Adrenal gland (tissue), 9 donors: ENCODE measurements at regions not wholly inside any gene's neighbourhood (a gene's known extent, or its start where the extent isn't known, plus 50 kb on each side); places are given as distances from the start of the nearest gene placed in this dataset.
"Not testable (repeated sequence)": the region's sequence is repeated elsewhere in the genome, so short reads cannot be mapped to it uniquely, and the experiment has no call there.

Experiments used
- DNase-seq, 7 donors: peaks; one replicate each; pipeline ENCODE4 v3.0.0-alpha.2; 2019 to 2020
- H3K27ac ChIP-seq, 5 donors: fragments of 200-600 bp; sonication (generic) in 4 of 5; 1 replicate in 3 of 5; 2 replicates in 2 of 5; pipeline versions ENCODE4 v1.5.1 to v1.8.0; 2016 to 2020; ENCODE audit warnings: mild to moderate bottlenecking in 1 of 5
- H3K27me3 ChIP-seq: fragments of 200-600 bp; 2 replicates; pipeline ENCODE4 v1.8.0; 2021
- H3K36me3 ChIP-seq, 2 donors: fragments of 200-600 bp; replicated peaks in 1 of 2; 1 replicate in 1 of 2; 2 replicates in 1 of 2; pipeline versions ENCODE4 v1.5.1 to v1.8.0; 2018 to 2022
- H3K4me1 ChIP-seq, 2 donors: fragments of 200-600 bp; replicated peaks in 1 of 2; 1 replicate in 1 of 2; 2 replicates in 1 of 2; pipeline versions ENCODE4 v1.5.1 to v1.8.0; 2018 to 2021
- H3K4me3 ChIP-seq, 4 donors: fragments of 200-600 bp; sonication (generic) in 3 of 4; one replicate each; pipeline ENCODE4 v1.5.1; 2016 to 2018
- H3K9me3 ChIP-seq, 3 donors: fragments of 200-600 bp; sonication (generic) in 1 of 3; replicated peaks in 1 of 3; 1 replicate in 2 of 3; 2 replicates in 1 of 3; pipeline versions ENCODE4 v1.5.1 to v1.8.0; 2016 to 2021
- POLR2A ChIP-seq, 2 donors: fragments of 450-650 bp; IDR thresholded peaks; one replicate each; pipeline ENCODE4 v1.6.1; 2017; ENCODE audit warnings: antibody characterized with exemption in 2 of 2, mild to moderate bottlenecking in 2 of 2, moderate library complexity in 1 of 2
- WGBS, 4 donors: extraction: QIAGEN DNeasy Blood & Tissue Kit in 2 of 4; methylation state at CpG; one replicate each; pipeline versions ENCODE4 v1.1.5 to v1.1.7; 2013 to 2017; 5-methylcytosine and 5-hydroxymethylcytosine counted together
- intact Hi-C, 2 donors: fragments of 100-400 bp; cut with DNase I; formaldehyde crosslinking; loops; one replicate each; pipeline versions ENCODE4 v1.14.1 to v1.15.0; 2022 to 2023
- TF ChIP-seq, protein P1 (sequence below), 6 experiments: fragments of 450-650 bp in 4 of 6; fragments of 200-600 bp in 2 of 6; sonication (generic) in 1 of 6; IDR thresholded peaks; 1 replicate in 5 of 6; 2 replicates in 1 of 6; pipeline versions ENCODE4 v1.5.1 to v1.8.0; 2016 to 2021; ENCODE audit warnings: antibody characterized with exemption in 6 of 6, mild to moderate bottlenecking in 2 of 6, moderate library complexity in 1 of 6
- donor health status: healthy with polysubstance abuse.
- donor health status: Bipolar disorder and iron deficiency.
- donor health status: DM: yes; HTN: yes; CAD: no.
- donor health status: DM: no; HTN: no; CAD: no.
- donor health status: DM: no; HTN: no; CAD: no.

DNA sequence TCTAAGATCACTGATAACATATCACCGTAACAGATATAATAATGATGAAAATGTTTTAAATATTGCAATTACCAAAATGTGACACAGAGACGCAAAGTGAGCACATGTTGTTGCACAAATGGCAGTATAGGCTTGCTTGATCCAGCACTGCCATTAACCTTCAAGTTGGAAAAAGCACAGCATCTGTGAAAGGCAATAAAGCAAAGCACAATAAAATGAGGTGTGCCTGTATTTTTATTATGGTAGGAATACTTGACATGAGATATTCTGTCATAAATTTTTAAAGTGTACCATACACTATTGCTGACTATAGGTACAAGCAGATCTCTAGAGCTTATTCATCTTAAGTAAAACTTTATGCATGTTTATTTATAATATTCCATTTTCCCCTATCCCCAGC, 312.2 kb downstream of the PTH2R start:
- H3K4me1 ChIP-seq, result no peaks in the 10 kb centered on the region
- 80 to 94% (median 87%) methylated on average over 2 of the region's 2 CpGs for WGBS, 4 donors
- intact Hi-C loops, result no loop called here
- no peaks in the 10 kb centered on the region for H3K36me3 ChIP-seq
- TF ChIP-seq, protein P1, sequence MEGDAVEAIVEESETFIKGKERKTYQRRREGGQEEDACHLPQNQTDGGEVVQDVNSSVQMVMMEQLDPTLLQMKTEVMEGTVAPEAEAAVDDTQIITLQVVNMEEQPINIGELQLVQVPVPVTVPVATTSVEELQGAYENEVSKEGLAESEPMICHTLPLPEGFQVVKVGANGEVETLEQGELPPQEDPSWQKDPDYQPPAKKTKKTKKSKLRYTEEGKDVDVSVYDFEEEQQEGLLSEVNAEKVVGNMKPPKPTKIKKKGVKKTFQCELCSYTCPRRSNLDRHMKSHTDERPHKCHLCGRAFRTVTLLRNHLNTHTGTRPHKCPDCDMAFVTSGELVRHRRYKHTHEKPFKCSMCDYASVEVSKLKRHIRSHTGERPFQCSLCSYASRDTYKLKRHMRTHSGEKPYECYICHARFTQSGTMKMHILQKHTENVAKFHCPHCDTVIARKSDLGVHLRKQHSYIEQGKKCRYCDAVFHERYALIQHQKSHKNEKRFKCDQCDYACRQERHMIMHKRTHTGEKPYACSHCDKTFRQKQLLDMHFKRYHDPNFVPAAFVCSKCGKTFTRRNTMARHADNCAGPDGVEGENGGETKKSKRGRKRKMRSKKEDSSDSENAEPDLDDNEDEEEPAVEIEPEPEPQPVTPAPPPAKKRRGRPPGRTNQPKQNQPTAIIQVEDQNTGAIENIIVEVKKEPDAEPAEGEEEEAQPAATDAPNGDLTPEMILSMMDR (IDR thresholded peaks at IDR 0.05), result no peak
- TF ChIP-seq POLR2A (IDR thresholded peaks at IDR 0.05), result no peak
- no peaks in the 10 kb centered on the region for H3K9me3 ChIP-seq
- no peaks in the 10 kb centered on the region for H3K27me3 ChIP-seq
- no peak for DNase-seq
- no peak overlapping the region for H3K4me3 ChIP-seq
- H3K27ac ChIP-seq, result no peak overlapping the region

DNA sequence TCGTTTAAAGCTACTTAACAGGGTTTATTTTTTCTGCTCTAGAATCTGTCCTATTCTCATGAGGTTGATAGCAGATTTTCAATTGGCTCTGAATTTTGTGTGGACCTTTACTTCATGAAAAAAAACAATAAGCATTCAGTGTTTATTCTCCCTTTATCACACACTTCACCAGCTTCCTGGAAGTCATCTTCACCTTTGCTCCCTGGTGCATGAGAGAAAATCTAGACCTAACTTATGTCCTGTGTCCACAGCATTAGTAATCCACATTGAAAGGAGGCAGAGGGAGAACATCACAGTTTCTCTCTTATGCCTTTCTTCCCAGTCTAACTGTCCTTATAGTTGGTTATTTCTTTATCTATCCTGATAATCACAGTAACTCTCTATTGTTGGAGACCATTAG, 316.1 kb downstream of the PTH2R start:
- TF ChIP-seq, protein P1 (IDR thresholded peaks at IDR 0.05), result no peak
- TF ChIP-seq POLR2A (IDR thresholded peaks at IDR 0.05), result no peak
- no peaks in the 10 kb centered on the region for H3K27me3 ChIP-seq
- WGBS, 4 donors, result 18 to 37% (median 33%) methylated on average over 1 of the region's 1 CpG
- no peaks in the 10 kb centered on the region for H3K36me3 ChIP-seq
- DNase-seq, result no peak
- no peak overlapping the region for H3K4me3 ChIP-seq
- H3K9me3 ChIP-seq, result no peaks in the 10 kb centered on the region
- H3K27ac ChIP-seq, result no peak overlapping the region
- intact Hi-C loops, result no loop called here
- H3K4me1 ChIP-seq, result no peaks in the 10 kb centered on the region

DNA sequence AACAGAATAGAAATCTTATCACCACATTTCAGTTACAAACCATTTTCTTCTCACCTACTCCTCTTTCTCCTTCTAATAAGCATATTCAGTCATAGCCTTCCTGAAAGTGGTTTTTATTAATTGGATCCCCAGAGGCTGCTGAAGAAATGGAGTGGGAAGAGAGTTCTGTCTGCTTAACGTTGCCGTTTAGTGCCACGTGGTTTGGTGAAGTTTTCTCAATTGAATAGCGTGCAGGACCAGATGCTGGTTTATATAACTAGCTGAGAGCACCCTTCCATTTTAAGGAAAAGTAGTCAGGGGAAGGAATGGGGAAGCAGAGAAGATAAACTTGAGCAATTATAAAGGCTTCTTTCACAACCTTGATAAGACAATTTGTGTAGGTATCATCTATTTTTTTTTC, 318.7 kb downstream of the PTH2R start:
- no peak for DNase-seq
- intact Hi-C loops, result no loop called here
- WGBS, 4 donors, result 59 to 80% (median 63%) methylated on average over 4 of the region's 4 CpGs
- TF ChIP-seq, protein P1 (IDR thresholded peaks at IDR 0.05), result no peak
- no peak for TF ChIP-seq POLR2A (IDR thresholded peaks at IDR 0.05)
- no peaks in the 10 kb centered on the region for H3K27me3 ChIP-seq
- no peaks in the 10 kb centered on the region for H3K9me3 ChIP-seq
- no peaks in the 10 kb centered on the region for H3K36me3 ChIP-seq
- no peak overlapping the region for H3K4me3 ChIP-seq
- H3K4me1 ChIP-seq, result no peaks in the 10 kb centered on the region
- H3K27ac ChIP-seq, result no peak overlapping the region

DNA sequence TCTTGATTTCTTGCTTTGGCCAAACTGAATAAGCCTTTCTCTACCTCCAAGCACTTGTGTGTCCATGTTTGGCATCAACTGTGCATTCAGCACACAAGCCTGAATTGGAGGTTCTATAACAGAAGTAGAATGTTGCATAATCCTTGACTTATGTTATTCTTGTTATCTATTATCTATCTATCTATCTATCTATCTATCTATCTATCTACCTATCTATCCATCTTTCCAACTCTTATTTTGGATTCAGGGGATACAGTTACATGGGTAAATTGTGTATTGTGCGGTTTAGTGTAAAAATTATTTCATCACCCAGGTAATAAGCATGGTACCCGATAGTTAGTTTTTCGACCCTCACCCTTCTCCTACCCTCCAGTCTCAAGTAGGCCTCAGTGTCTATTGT, 319.6 kb downstream of the PTH2R start:
- Histone ChIP-seq H3K4me1 (no peaks in the 10 kb centered on the region), H3K27me3 (no peaks in the 10 kb centered on the region), H3K9me3 (no peaks in the 10 kb centered on the region), H3K36me3 (no peaks in the 10 kb centered on the region), H3K4me3 (no peak overlapping the region), H3K27ac (no peak overlapping the region)
- 85 to 92% (median 88%) methylated on average over 3 of the region's 3 CpGs for WGBS, 4 donors
- no peak for DNase-seq
- intact Hi-C loops, result no loop called here
- no peak for TF ChIP-seq POLR2A (IDR thresholded peaks at IDR 0.05)
- TF ChIP-seq, protein P1 (IDR thresholded peaks at IDR 0.05), result no peak

DNA sequence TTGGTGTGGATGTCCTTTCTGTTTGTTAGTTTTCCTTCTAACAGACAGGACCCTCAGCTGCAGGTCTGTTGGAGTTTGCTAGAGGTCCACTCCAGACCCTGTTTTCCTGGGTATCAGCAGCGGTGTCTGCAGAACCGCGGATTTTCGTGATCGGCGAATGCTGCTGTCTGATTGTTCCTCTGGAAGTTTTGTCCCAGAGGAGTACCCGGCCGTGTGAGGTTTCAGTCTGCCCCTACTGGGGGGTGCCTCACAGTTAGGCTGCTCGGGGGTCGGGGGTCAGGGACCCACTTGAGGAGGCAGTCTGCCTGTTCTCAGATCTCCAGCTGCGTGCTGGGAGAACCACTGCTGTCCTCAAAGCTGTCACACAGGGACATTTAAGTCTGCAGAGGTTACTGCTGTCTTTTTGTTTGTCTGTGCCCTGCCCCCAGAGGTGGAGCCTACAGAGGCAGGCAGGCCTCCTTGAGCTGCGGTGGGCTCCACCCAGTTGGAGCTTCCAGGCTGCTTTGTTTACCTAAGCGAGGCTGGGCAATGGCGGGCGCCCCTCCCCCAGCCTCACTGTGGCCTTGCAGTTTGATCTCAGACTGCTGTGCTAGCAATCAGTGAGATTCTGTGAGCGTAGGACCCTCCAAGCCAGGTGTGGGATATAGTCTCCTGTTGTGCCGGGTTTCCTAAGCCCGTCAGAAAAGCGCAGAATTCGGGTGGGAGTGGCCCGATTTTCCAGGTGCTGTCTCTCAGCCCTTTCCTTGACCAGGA, 345.2 kb downstream of the PTH2R start:
- H3K4me1 ChIP-seq, DNase-seq, H3K27me3 ChIP-seq, H3K27ac ChIP-seq, intact Hi-C loops, H3K4me3 ChIP-seq, H3K9me3 ChIP-seq, H3K36me3 ChIP-seq: not testable (repeated sequence)
- WGBS, 4 donors, result 83 to 90% (median 86%) methylated on average over 14 to 21 of the region's 21 CpGs
